IMR-90 (cell line): ENCODE measurements at regions not wholly inside any gene's neighbourhood (a gene's known extent, or its start where the extent isn't known, plus 50 kb on each side); places are given as distances from the start of the nearest gene placed in this dataset.

ENCODE experiments used
- ATAC-seq: fragments of 200-7000 bp; cut with Tn5 transposase; 2 replicates; pipeline ENCODE4 v1.9.1; 2020; ENCODE audit warnings: low read depth, mild to moderate bottlenecking, moderate library complexity
- BruUV-seq: library from RNA; stranded (reverse); fragments of 400-500 nt; replicated peaks from 2 replicates; lab custom pipeline; 2021; lab: Mats Ljungman, UMichigan
- CTCF ChIA-PET: fragments of 300-600 bp; formaldehyde crosslinking; extraction: SDS; loops from one replicate; lab custom pipeline; 2021; ENCODE audit warnings: antibody characterized with exemption; lab: Yijun Ruan, JAX
- POLR2A ChIA-PET: fragments of 300-600 bp; sonication (Branson Sonifier 250); formaldehyde crosslinking; loops from one replicate; lab custom pipeline; 2022; ENCODE audit warnings: antibody characterized with exemption; ENCODE audit not compliant: unreplicated experiment; lab: Charles Lee
- DNase-seq: peaks from one replicate; pipeline ENCODE4 v3.0.0; 2013
- H2AFZ ChIP-seq: replicated peaks from 2 replicates; pipeline ENCODE3; 2013; ENCODE audit warnings: low read length, mild to moderate bottlenecking; ENCODE audit not compliant: poor library complexity
- H2AK5ac ChIP-seq: 2 replicates; pipeline ENCODE4 v1.6.1; 2013; ENCODE audit warnings: low read depth, low read length, inconsistent platforms
- H2AK9ac ChIP-seq: replicated peaks from 2 replicates; pipeline ENCODE3; 2013; ENCODE audit warnings: mild to moderate bottlenecking, low read depth, low read length, moderate library complexity; ENCODE audit not compliant: poor library complexity
- H2BK120ac ChIP-seq: 2 replicates; pipeline ENCODE4 v1.6.1; 2013; ENCODE audit warnings: low read depth, low read length, inconsistent platforms
- H2BK15ac ChIP-seq: 3 replicates; pipeline ENCODE4 v1.6.1; 2013; ENCODE audit warnings: low read depth, low read length, inconsistent platforms
- H2BK20ac ChIP-seq: 2 replicates; pipeline ENCODE4 v1.6.1; 2013; ENCODE audit warnings: low read depth, mild to moderate bottlenecking, inconsistent platforms, low read length, moderate library complexity
- H2BK5ac ChIP-seq: 2 replicates; pipeline ENCODE4 v1.6.1; 2013; ENCODE audit warnings: mild to moderate bottlenecking, low read depth, low read length, inconsistent platforms; ENCODE audit not compliant: poor library complexity, severe bottlenecking
- H3K14ac ChIP-seq: replicated peaks from 2 replicates; pipeline ENCODE4 v1.6.1; 2013; ENCODE audit warnings: low read depth, low read length, inconsistent platforms
- H3K18ac ChIP-seq: 2 replicates; pipeline ENCODE4 v1.6.1; 2013; ENCODE audit warnings: low read depth, low read length, control low read depth
- H3K23ac ChIP-seq: 2 replicates; pipeline ENCODE4 v1.6.1; 2013; ENCODE audit warnings: low read depth, low read length, inconsistent platforms
- H3K27ac ChIP-seq: 2 replicates; pipeline ENCODE4 v1.5.1; 2013; ENCODE audit warnings: mild to moderate bottlenecking, control low read depth, low read length; ENCODE audit not compliant: insufficient read depth
- H3K27me3 ChIP-seq: 2 replicates; pipeline ENCODE4 v1.6.1; 2013; ENCODE audit warnings: low read length; ENCODE audit not compliant: control insufficient read depth, insufficient read depth
- H3K36me3 ChIP-seq: 2 replicates; pipeline ENCODE4 v1.6.1; 2013; ENCODE audit warnings: low read length, mixed read lengths; ENCODE audit not compliant: control insufficient read depth, insufficient read depth
- H3K4ac ChIP-seq: 2 replicates; pipeline ENCODE4 v1.6.1; 2013; ENCODE audit warnings: low read depth, low read length, inconsistent platforms
- H3K4me1 ChIP-seq: 2 replicates; pipeline ENCODE4 v1.6.1; 2013; ENCODE audit warnings: low read length, mixed read lengths; ENCODE audit not compliant: control insufficient read depth, insufficient read depth
- H3K4me2 ChIP-seq: 2 replicates; pipeline ENCODE4 v1.6.1; 2013; ENCODE audit warnings: low read depth, mild to moderate bottlenecking, control low read depth, low read length, moderate library complexity
- H3K4me3 ChIP-seq: 2 replicates; pipeline ENCODE4 v1.5.1; 2013; ENCODE audit warnings: low read depth, mild to moderate bottlenecking, control low read depth, low read length, moderate library complexity; ENCODE audit not compliant: insufficient read depth
- H3K56ac ChIP-seq: 2 replicates; pipeline ENCODE4 v1.6.1; 2013; ENCODE audit warnings: low read length, inconsistent platforms; ENCODE audit not compliant: insufficient read depth; ENCODE audit errors: extremely low read depth
- H3K79me1 ChIP-seq, 2 experiments: 2 replicates each; pipeline ENCODE4 v1.6.1; 2013; ENCODE audit warnings: low read length in 2 of 2, inconsistent platforms in 1 of 2, low read depth in 1 of 2
- H3K9ac ChIP-seq: 2 replicates; pipeline ENCODE4 v1.6.1; 2013; ENCODE audit warnings: low read depth, low read length, control low read depth
- H3K9me1 ChIP-seq: 2 replicates; pipeline ENCODE4 v1.6.1; 2013; ENCODE audit warnings: low read length, inconsistent platforms; ENCODE audit not compliant: insufficient read depth
- H3K9me3 ChIP-seq: 2 replicates; pipeline ENCODE4 v1.6.1; 2013; ENCODE audit warnings: low read length; ENCODE audit not compliant: control insufficient read depth, insufficient read depth
- H4K20me1 ChIP-seq: 2 replicates; pipeline ENCODE4 v1.6.1; 2013; ENCODE audit warnings: low read length, inconsistent platforms; ENCODE audit not compliant: insufficient read depth
- H4K5ac ChIP-seq: 2 replicates; pipeline ENCODE4 v1.6.1; 2013; ENCODE audit warnings: mild to moderate bottlenecking, low read depth, low read length, control low read depth
- H4K8ac ChIP-seq, 2 experiments: 2 replicates each; pipeline ENCODE4 v1.6.1; 2013; ENCODE audit warnings: low read depth in 2 of 2, low read length in 2 of 2, control low read depth in 1 of 2, inconsistent platforms in 1 of 2
- H4K91ac ChIP-seq: 2 replicates; pipeline ENCODE4 v1.6.1; 2013; ENCODE audit warnings: low read depth, low read length, inconsistent platforms; ENCODE audit not compliant: insufficient read depth
- BHLHE40 ChIP-seq: fragments of 150-350 bp; IDR thresholded peaks from 2 replicates; pipeline ENCODE4 v1.6.1; 2016; ENCODE audit warnings: mild to moderate bottlenecking, low read depth, low read length
- CEBPB ChIP-seq: IDR thresholded peaks from 2 replicates; pipeline ENCODE4 v1.6.1; 2012; ENCODE audit warnings: low read depth, low read length, improper control_type of control experiment
- CHD1 ChIP-seq: IDR thresholded peaks from 2 replicates; pipeline ENCODE4 v1.6.1; 2012; ENCODE audit warnings: low read depth, low read length, improper control_type of control experiment
- FOS ChIP-seq: fragments of 150-350 bp; IDR thresholded peaks from 2 replicates; pipeline ENCODE4 v1.6.1; 2016; ENCODE audit warnings: low read depth, low read length
- MAFK ChIP-seq: IDR thresholded peaks from 2 replicates; pipeline ENCODE4 v1.6.1; 2012; ENCODE audit warnings: low read depth, low read length, improper control_type of control experiment
- MAZ ChIP-seq: IDR thresholded peaks from 2 replicates; pipeline ENCODE4 v1.6.1; 2012; ENCODE audit warnings: low read depth, mild to moderate bottlenecking, low read length, improper control_type of control experiment, moderate library complexity, borderline replicate concordance
- MXI1 ChIP-seq: IDR thresholded peaks from 2 replicates; pipeline ENCODE4 v1.6.1; 2012; ENCODE audit warnings: low read depth, mild to moderate bottlenecking, low read length, moderate library complexity, borderline replicate concordance
- NFE2L2 ChIP-seq: fragments of 150-350 bp; IDR thresholded peaks from 2 replicates; pipeline ENCODE4 v1.6.1; 2016; ENCODE audit warnings: low read depth, mild to moderate bottlenecking, low read length
- POLR2A ChIP-seq: IDR thresholded peaks from 2 replicates; pipeline ENCODE4 v1.6.1; 2012; ENCODE audit warnings: mild to moderate bottlenecking, low read depth, low read length
- RAD21 ChIP-seq: IDR thresholded peaks from 2 replicates; pipeline ENCODE4 v1.6.1; 2012; ENCODE audit warnings: low read length, improper control_type of control experiment
- RCOR1 ChIP-seq: IDR thresholded peaks from 2 replicates; pipeline ENCODE4 v1.6.1; 2012; ENCODE audit warnings: mild to moderate bottlenecking, low read length, improper control_type of control experiment; ENCODE audit not compliant: insufficient replicate concordance
- RFX5 ChIP-seq: IDR thresholded peaks from 2 replicates; pipeline ENCODE4 v1.8.0; 2012; ENCODE audit warnings: low read depth, mild to moderate bottlenecking, low read length, moderate library complexity
- SMC3 ChIP-seq: fragments of 150-350 bp; IDR thresholded peaks from 2 replicates; pipeline ENCODE4 v1.6.1; 2016; ENCODE audit warnings: low read depth, mild to moderate bottlenecking, antibody characterized with exemption, low read length, moderate library complexity
- WGBS, 2 experiments: methylation state at CpG; one replicate each; pipeline versions ENCODE4 v1.1.5 to v1.1.7; 2013; ENCODE audit warnings: missing lambda C conversion rate in 2 of 2; ENCODE audit not compliant: insufficient read length in 1 of 2; ENCODE audit errors: extremely low coverage in 2 of 2; 5-methylcytosine and 5-hydroxymethylcytosine counted together
- dilution Hi-C: fragments of 300-500 bp; cut with HindIII; formaldehyde crosslinking; loops from one replicate; pipeline ENCODE4 v1.14.3; 2018; ENCODE audit warnings: low sequenced_read_pairs; ENCODE audit not compliant: unreplicated experiment
- in situ Hi-C: fragments of 300-500 bp; cut with MboI; formaldehyde crosslinking; loops from 3 replicates; pipeline ENCODE4 v1.14.3; 2019; ENCODE audit warnings: low sequenced_read_pairs, inconsistent platforms, mixed read lengths
- intact Hi-C: fragments of 100-400 bp; cut with micrococcal nuclease; formaldehyde crosslinking; loops from 2 replicates; pipeline ENCODE4 v1.10.0; 2022
- TF ChIP-seq, protein P1 (sequence below): fragments of 150-350 bp; IDR thresholded peaks from 2 replicates; pipeline ENCODE4 v1.6.1; 2016; ENCODE audit warnings: low read depth, mild to moderate bottlenecking, low read length, moderate library complexity, borderline replicate concordance
- TF ChIP-seq, protein P2 (sequence below): conservative IDR thresholded peaks from 2 replicates; pipeline ENCODE4 v1.5.1; 2012; ENCODE audit warnings: mild to moderate bottlenecking, low read depth, low read length, improper control_type of control experiment
- TF ChIP-seq, protein P3 (sequence below): fragments of 150-350 bp; IDR thresholded peaks from 2 replicates; pipeline ENCODE4 v1.6.1; 2017; ENCODE audit warnings: mild to moderate bottlenecking, antibody characterized with exemption, low read length, low read depth

DNA sequence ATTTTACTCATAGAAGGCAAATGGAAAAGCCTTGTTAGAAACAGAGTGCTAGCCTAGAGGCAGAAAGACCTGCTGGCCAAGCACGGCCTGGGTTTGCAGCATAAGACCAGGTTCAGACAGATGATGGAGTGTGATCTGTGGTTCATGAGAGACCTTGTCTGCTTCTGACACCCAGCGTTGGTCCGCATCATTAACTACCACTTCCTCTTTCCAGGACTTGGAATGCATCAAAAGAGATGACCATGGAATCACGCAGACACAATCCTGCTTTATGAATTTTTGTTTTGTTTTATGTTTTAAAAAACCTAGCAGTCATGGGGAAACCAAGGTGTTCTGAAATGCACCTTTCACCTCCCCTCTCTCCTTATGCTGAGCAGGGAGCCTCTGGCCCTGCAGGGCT, 76.8 kb upstream of the SYNDIG1 start:
- Histone ChIP-seq H2AK9ac (no peak overlapping the region), H3K18ac (no peak overlapping the region), H2BK5ac (no peak overlapping the region), H3K36me3 (no peaks in the 10 kb centered on the region), H3K9ac (no peak overlapping the region), H2AFZ (no peak overlapping the region), H3K79me1 (no peaks in the 10 kb centered on the region), H3K4ac (no peak overlapping the region), H3K27ac (no peak overlapping the region), H3K4me3 (no peak overlapping the region), H3K4me2 (no peak overlapping the region), H2BK20ac (no peak overlapping the region), H2AK5ac (no peak overlapping the region), H2BK120ac (no peak overlapping the region), H4K8ac (no peak overlapping the region), H2BK15ac (no peak overlapping the region), H3K27me3 (no peaks in the 10 kb centered on the region), H3K56ac (no peak overlapping the region), H4K91ac (no peak overlapping the region), H4K5ac (no peak overlapping the region), H3K9me1 (no peaks in the 10 kb centered on the region), H3K23ac (no peak overlapping the region), H3K4me1 (no peaks in the 10 kb centered on the region), H3K9me3 (no peaks in the 10 kb centered on the region), H4K20me1 (no peaks in the 10 kb centered on the region), H3K14ac (no peak overlapping the region)
- ChIA-PET CTCF (no interaction called here), POLR2A (no interaction called here)
- DNase-seq (no peak), ATAC-seq (no peak)
- dilution Hi-C loops, result no loop called here
- in situ Hi-C loops, result no loop called here
- no TSS peak for BruUV-seq
- intact Hi-C loops, result no loop called here
- WGBS, 2 experiments, result no CpG with 5 or more reads among the region's 4 CpGs
- TF ChIP-seq NFE2L2, result no peak
- TF ChIP-seq, protein P1, sequence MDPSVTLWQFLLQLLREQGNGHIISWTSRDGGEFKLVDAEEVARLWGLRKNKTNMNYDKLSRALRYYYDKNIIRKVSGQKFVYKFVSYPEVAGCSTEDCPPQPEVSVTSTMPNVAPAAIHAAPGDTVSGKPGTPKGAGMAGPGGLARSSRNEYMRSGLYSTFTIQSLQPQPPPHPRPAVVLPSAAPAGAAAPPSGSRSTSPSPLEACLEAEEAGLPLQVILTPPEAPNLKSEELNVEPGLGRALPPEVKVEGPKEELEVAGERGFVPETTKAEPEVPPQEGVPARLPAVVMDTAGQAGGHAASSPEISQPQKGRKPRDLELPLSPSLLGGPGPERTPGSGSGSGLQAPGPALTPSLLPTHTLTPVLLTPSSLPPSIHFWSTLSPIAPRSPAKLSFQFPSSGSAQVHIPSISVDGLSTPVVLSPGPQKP, result no peak
- TF ChIP-seq, protein P2, sequence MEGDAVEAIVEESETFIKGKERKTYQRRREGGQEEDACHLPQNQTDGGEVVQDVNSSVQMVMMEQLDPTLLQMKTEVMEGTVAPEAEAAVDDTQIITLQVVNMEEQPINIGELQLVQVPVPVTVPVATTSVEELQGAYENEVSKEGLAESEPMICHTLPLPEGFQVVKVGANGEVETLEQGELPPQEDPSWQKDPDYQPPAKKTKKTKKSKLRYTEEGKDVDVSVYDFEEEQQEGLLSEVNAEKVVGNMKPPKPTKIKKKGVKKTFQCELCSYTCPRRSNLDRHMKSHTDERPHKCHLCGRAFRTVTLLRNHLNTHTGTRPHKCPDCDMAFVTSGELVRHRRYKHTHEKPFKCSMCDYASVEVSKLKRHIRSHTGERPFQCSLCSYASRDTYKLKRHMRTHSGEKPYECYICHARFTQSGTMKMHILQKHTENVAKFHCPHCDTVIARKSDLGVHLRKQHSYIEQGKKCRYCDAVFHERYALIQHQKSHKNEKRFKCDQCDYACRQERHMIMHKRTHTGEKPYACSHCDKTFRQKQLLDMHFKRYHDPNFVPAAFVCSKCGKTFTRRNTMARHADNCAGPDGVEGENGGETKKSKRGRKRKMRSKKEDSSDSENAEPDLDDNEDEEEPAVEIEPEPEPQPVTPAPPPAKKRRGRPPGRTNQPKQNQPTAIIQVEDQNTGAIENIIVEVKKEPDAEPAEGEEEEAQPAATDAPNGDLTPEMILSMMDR, result no peak
- no peak for TF ChIP-seq SMC3
- TF ChIP-seq, protein P3, sequence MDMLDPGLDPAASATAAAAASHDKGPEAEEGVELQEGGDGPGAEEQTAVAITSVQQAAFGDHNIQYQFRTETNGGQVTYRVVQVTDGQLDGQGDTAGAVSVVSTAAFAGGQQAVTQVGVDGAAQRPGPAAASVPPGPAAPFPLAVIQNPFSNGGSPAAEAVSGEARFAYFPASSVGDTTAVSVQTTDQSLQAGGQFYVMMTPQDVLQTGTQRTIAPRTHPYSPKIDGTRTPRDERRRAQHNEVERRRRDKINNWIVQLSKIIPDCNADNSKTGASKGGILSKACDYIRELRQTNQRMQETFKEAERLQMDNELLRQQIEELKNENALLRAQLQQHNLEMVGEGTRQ, result no peak
- no peak for TF ChIP-seq RCOR1
- no peak for TF ChIP-seq MXI1
- TF ChIP-seq CEBPB, result no peak
- no peak for TF ChIP-seq CHD1
- TF ChIP-seq RAD21, result no peak
- TF ChIP-seq MAFK, result no peak
- TF ChIP-seq FOS, result no peak
- no peak for TF ChIP-seq POLR2A
- no peak for TF ChIP-seq RFX5
- TF ChIP-seq MAZ, result no peak
- TF ChIP-seq BHLHE40, result no peak
